Adrenal gland (tissue), 7 donors: ENCODE measurements at regions not wholly inside any gene's neighbourhood (a gene's known extent, or its start where the extent isn't known, plus 50 kb on each side); places are given as distances from the start of the nearest gene placed in this dataset.

Experiments used
- DNase-seq, 7 donors: peaks; one replicate each; pipeline ENCODE4 v3.0.0-alpha.2; 2019 to 2020
- H3K27ac ChIP-seq, 5 donors: fragments of 200-600 bp; sonication (generic) in 4 of 5; 1 replicate in 3 of 5; 2 replicates in 2 of 5; pipeline versions ENCODE4 v1.5.1 to v1.8.0; 2016 to 2020; ENCODE audit warnings: mild to moderate bottlenecking in 1 of 5
- H3K27me3 ChIP-seq: fragments of 200-600 bp; 2 replicates; pipeline ENCODE4 v1.8.0; 2021
- H3K36me3 ChIP-seq, 2 donors: fragments of 200-600 bp; replicated peaks in 1 of 2; 1 replicate in 1 of 2; 2 replicates in 1 of 2; pipeline versions ENCODE4 v1.5.1 to v1.8.0; 2018 to 2022
- H3K4me1 ChIP-seq, 2 donors: fragments of 200-600 bp; replicated peaks in 1 of 2; 1 replicate in 1 of 2; 2 replicates in 1 of 2; pipeline versions ENCODE4 v1.5.1 to v1.8.0; 2018 to 2021
- H3K4me3 ChIP-seq, 4 donors: fragments of 200-600 bp; sonication (generic) in 3 of 4; one replicate each; pipeline ENCODE4 v1.5.1; 2016 to 2018
- H3K9me3 ChIP-seq, 3 donors: fragments of 200-600 bp; sonication (generic) in 1 of 3; replicated peaks in 1 of 3; 1 replicate in 2 of 3; 2 replicates in 1 of 3; pipeline versions ENCODE4 v1.5.1 to v1.8.0; 2016 to 2021
- CTCF ChIP-seq, 6 experiments: fragments of 450-650 bp in 4 of 6; fragments of 200-600 bp in 2 of 6; sonication (generic) in 1 of 6; IDR thresholded peaks; 1 replicate in 5 of 6; 2 replicates in 1 of 6; pipeline versions ENCODE4 v1.5.1 to v1.8.0; 2016 to 2021; ENCODE audit warnings: antibody characterized with exemption in 6 of 6, mild to moderate bottlenecking in 2 of 6, moderate library complexity in 1 of 6
- POLR2A ChIP-seq, 2 donors: fragments of 450-650 bp; IDR thresholded peaks; one replicate each; pipeline ENCODE4 v1.6.1; 2017; ENCODE audit warnings: antibody characterized with exemption in 2 of 2, mild to moderate bottlenecking in 2 of 2, moderate library complexity in 1 of 2
- intact Hi-C, 2 donors: fragments of 100-400 bp; cut with DNase I; formaldehyde crosslinking; loops; one replicate each; pipeline versions ENCODE4 v1.14.1 to v1.15.0; 2022 to 2023
- donor health status: DM: yes; HTN: yes; CAD: no.
- donor health status: DM: no; HTN: no; CAD: no.
- donor health status: DM: no; HTN: no; CAD: no.

GRCh38 chr2:191783416-191783815 lies 63.5 kb downstream of the CAVIN2 start:
- TF ChIP-seq POLR2A (IDR thresholded peaks at IDR 0.05) (no peak), CTCF (IDR thresholded peaks at IDR 0.05) (no peak)
- Histone ChIP-seq H3K27ac (no peak overlapping the region), H3K9me3 (no peaks in the 10 kb centered on the region), H3K27me3 (no peaks in the 10 kb centered on the region), H3K4me3 (no peak overlapping the region), H3K4me1 (no peaks in the 10 kb centered on the region), H3K36me3 (no peaks in the 10 kb centered on the region)
- intact Hi-C loops, result no loop called here
- DNase-seq, result no peak
